WTC11 (cell line): ENCODE measurements at regions not wholly inside any gene's neighbourhood (a gene's known extent, or its start where the extent isn't known, plus 50 kb on each side); places are given as distances from the start of the nearest gene placed in this dataset.

Experiments
- CREB1 ChIP-seq: sonication (generic); formaldehyde crosslinking; IDR thresholded peaks from 2 replicates; pipeline ENCODE4 v1.8.0; 2023; ENCODE audit warnings: mild to moderate bottlenecking, missing genetic modification reagents
- GRHL2 ChIP-seq: fragments of 250-450 bp; sonication (Bioruptor Pico); IDR thresholded peaks from 2 replicates; pipeline ENCODE4 v1.8.0; 2022; ENCODE audit warnings: mild to moderate bottlenecking, moderate library complexity; ENCODE audit not compliant: insufficient replicate concordance, severe bottlenecking
- HMGA2 ChIP-seq: fragments of 250-450 bp; sonication (Bioruptor Pico); IDR thresholded peaks from 2 replicates; pipeline ENCODE4 v1.4.0; 2021; ENCODE audit warnings: mild to moderate bottlenecking, moderate library complexity
- RELA ChIP-seq: sonication (generic); formaldehyde crosslinking; IDR thresholded peaks from 2 replicates; pipeline ENCODE4 v1.8.1; 2022; ENCODE audit warnings: missing genetic modification reagents, mild to moderate bottlenecking, borderline replicate concordance
- TEAD4 ChIP-seq: sonication (generic); formaldehyde crosslinking; IDR thresholded peaks from 2 replicates; pipeline ENCODE4 v1.8.0; 2022; ENCODE audit warnings: mild to moderate bottlenecking, missing genetic modification reagents
- ZNF138 ChIP-seq: sonication (generic); formaldehyde crosslinking; conservative IDR thresholded peaks from 2 replicates; pipeline ENCODE4 v1.8.1; 2022; ENCODE audit warnings: mild to moderate bottlenecking, moderate library complexity, missing genetic modification reagents
- TF ChIP-seq, protein P1 (sequence below): fragments of 200-600 bp; IDR thresholded peaks from 2 replicates; pipeline ENCODE4 v1.8.0; 2022; ENCODE audit warnings: antibody characterized with exemption
- TF ChIP-seq, protein P2 (sequence below): sonication (generic); formaldehyde crosslinking; IDR thresholded peaks from 2 replicates; pipeline ENCODE4 v1.8.0; 2022; ENCODE audit warnings: mild to moderate bottlenecking, missing genetic modification reagents

DNA sequence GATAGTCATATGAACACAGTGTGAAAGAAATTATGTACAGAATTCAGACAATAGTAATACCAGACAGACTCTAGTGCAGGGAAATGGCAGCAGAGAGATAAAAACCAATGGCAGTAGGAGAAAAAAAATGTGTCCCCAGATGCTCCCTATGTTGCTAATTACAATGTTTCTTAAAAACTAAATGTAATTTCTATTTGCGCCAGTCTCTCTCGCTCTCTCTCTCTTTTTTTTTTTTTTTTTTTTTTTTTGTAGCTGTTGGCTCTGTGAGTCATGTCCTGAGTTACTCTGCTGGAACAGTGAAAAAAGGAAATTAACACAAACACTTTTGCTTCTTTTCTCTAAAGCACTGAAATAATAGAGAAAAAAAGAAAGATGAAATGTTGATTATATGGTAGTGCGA is 871.9 kb downstream of the GBE1 start:
- TF ChIP-seq, protein P1, sequence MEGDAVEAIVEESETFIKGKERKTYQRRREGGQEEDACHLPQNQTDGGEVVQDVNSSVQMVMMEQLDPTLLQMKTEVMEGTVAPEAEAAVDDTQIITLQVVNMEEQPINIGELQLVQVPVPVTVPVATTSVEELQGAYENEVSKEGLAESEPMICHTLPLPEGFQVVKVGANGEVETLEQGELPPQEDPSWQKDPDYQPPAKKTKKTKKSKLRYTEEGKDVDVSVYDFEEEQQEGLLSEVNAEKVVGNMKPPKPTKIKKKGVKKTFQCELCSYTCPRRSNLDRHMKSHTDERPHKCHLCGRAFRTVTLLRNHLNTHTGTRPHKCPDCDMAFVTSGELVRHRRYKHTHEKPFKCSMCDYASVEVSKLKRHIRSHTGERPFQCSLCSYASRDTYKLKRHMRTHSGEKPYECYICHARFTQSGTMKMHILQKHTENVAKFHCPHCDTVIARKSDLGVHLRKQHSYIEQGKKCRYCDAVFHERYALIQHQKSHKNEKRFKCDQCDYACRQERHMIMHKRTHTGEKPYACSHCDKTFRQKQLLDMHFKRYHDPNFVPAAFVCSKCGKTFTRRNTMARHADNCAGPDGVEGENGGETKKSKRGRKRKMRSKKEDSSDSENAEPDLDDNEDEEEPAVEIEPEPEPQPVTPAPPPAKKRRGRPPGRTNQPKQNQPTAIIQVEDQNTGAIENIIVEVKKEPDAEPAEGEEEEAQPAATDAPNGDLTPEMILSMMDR = no peak
- TF ChIP-seq ZNF138 (CRISPR knock-in tag) (no peak), CREB1 (CRISPR knock-in tag) (no peak), HMGA2 (no peak), TEAD4 (CRISPR knock-in tag) (no peak), GRHL2 (no peak), RELA (no peak)
- TF ChIP-seq, protein P2, sequence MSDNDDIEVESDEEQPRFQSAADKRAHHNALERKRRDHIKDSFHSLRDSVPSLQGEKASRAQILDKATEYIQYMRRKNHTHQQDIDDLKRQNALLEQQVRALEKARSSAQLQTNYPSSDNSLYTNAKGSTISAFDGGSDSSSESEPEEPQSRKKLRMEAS = no peak
